ENCODE measurements at regions not wholly inside any gene's neighbourhood (a gene's known extent, or its start where the extent isn't known, plus 50 kb on each side); places are given as distances from the start of the nearest gene placed in this dataset.
"Not testable (repeated sequence)": the region's sequence is repeated elsewhere in the genome, so short reads cannot be mapped to it uniquely, and the experiment has no call there.

- no peak for DNase-seq (ENCODE audit: low spot score)
These were observed 407.6 kb downstream of the RAB38 start for GRCh38 chr11:87767615-87768014.

- DNase-seq (ENCODE audit: low spot score), result not testable (repeated sequence)
These were observed 411.2 kb downstream of the RAB38 start for GRCh38 chr11:87764075-87764474.

GRCh38 chr11:87754685-87755084 is 420.6 kb downstream of the RAB38 start:
- DNase-seq (ENCODE audit: low spot score), result no peak

DNA sequence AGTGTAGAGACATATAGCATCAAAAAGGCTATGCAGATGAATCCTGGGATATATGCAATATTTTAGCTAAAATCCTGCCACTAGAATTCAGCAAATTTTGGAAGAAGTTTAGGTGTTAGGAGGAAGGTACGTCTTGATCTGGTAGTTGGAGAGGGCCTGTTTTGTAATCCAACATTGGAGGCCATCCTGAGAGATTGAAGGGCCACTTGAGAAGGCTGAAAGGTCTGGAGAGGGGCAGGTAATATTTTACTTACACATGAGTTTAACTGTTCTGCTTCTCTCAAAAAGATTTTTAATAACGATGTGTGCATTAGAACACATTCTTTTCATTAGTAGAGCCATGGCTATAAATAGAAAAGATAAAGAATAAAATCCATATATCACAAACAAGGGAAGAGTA is 422.1 kb downstream of the RAB38 start:
- DNase-seq (ENCODE audit: low spot score), result no peak

DNA sequence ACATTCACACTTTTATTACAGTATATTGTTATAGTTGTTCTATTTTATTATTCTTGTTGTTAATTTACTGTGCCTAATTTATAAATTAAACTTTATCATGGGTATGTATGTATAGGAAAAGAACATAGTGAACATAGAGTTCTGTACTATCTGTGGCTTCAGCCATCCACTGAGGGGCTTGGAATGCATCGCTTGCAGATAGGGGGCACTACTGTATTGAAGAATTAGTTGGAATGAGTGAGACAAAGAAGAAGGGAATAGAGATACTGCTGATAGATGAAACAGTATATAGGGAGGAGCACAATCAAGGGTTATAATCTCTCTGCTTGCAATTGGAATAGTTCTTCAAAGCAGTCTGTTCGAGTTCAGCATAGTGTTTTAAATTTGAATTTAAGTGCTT is 432.2 kb downstream of the RAB38 start:
- DNase-seq (ENCODE audit: low spot score), result no peak

GRCh38 chr11:87740968-87741367 is 434.3 kb downstream of the RAB38 start:
- no peak for DNase-seq (ENCODE audit: low spot score)

- DNase-seq (ENCODE audit: low spot score), result no peak
These were observed 434.8 kb downstream of the RAB38 start for GRCh38 chr11:87740451-87740850.

GRCh38 chr11:87739766-87740165 is 435.5 kb downstream of the RAB38 start:
- DNase-seq (ENCODE audit: low spot score), result no peak

- DNase-seq (ENCODE audit: low spot score), result no peak
These were observed 436.0 kb downstream of the RAB38 start for GRCh38 chr11:87739261-87739660.

- no peak for DNase-seq (ENCODE audit: low spot score)
These were observed 438.3 kb downstream of the RAB38 start for GRCh38 chr11:87736928-87737327.

DNA sequence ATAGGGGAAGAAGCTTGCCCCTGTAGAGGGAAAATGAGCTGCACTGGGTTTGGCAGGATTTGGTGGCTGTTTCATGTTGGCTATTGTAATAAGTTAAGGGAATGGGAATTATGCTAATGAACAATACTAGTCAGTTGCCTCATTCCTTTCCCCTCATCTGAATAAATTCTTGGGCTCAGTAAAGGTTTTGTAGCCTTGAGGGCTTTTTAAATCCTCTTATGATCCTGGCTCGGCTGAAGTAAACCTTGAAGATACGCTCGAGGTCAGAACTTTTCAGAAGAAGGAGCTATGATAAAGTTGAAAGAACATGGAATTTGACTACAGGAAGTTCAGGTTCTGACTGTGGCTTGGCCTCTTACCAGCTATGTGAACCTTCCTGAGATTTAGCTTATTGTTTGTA is 448.7 kb downstream of the RAB38 start:
- no peak for DNase-seq (ENCODE audit: low spot score)

GRCh38 chr11:87724358-87724757 is 450.9 kb downstream of the RAB38 start:
- DNase-seq (ENCODE audit: low spot score), result no peak

DNA sequence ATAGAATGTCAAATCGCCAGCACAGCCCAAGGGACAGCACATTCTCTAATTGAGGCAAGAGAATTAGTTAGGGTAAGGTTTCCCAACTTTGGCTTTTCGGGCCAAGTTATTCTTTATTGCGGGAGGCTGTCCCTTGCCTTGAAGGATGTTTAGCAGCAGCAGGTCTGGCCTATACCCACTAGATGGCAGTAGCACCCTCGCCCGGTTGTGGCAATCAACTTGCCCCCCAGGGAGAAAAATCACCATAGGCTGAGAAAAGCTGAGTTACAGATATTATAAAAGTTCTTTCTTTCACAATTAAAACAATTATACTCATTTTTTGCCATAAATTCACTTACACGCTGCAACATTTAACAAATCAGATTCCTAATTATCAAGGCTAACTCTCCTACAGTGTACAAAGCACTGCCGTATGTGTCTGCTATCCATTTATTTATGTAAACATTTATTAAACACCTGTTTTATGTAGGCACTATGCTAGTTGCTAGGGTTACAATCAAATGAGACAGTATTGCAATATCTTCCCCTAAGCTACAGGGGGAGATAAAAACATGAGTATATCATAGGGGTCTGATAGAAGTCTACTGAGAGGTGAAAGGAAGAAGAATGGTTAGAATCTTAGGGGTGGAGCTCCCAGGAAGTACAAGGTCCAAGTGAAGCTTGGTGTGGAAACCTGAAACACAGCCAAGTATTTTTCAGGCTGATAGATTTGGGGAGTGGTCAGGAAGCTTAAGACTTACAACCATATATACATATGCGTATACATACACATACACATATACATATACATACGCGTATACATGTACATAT is 452.3 kb downstream of the RAB38 start:
- DNase-seq (ENCODE audit: low spot score), result peak; percentile 37

- no peak for DNase-seq (ENCODE audit: low spot score)
These were observed 455.7 kb downstream of the RAB38 start for GRCh38 chr11:87719326-87720073.

- DNase-seq (ENCODE audit: low spot score), result no peak
These were observed 462.4 kb downstream of the RAB38 start for GRCh38 chr11:87712802-87713202.

- no peak for DNase-seq (ENCODE audit: low spot score)
These were observed 462.9 kb downstream of the RAB38 start for GRCh38 chr11:87712391-87712790.

GRCh38 chr11:87703589-87703988 is 471.7 kb downstream of the RAB38 start:
- not testable (repeated sequence) for DNase-seq (ENCODE audit: low spot score)

DNA sequence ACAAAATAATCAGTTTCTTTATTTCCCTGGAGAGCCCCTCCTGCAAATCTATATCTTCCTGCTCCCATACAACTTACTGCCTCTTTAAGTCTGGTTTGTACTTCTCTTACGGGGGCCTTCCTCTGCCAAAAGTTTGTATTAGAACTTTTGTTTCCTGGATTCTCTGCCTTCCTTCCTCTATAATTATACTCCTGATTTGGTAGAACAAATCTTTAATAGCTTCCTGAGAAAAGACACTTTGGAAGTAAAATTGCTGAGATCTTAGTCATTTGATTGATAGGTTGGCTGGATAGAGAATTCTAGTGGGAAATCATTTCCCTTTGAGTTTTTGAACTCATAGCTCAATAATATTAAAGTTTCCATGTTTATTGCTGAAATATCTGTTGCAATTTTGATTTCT is 499.2 kb downstream of the RAB38 start:
- no peak for DNase-seq (ENCODE audit: low spot score)

- no peak for DNase-seq (ENCODE audit: low spot score)
These were observed 508.5 kb downstream of the RAB38 start for GRCh38 chr11:87666730-87667129.

DNA sequence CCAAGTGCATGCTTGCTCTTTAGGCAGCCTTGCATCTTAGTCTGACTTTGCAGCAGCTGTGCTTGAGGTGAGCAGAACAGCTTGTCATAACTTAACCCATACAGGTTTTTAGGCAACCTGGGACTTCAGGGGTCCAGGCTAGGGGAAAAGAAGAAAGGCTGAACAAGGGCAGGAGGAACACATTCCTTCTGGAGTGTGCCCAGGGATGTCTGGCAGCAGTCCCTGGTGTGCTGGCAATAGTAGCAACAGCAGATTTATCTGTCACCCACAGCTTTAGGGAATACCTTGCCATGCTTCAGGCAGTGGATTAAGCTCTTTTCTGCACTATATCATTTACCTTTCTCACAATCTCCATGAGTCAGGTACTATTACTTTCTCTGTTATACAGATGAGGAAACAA is 513.0 kb downstream of the RAB38 start:
- DNase-seq (ENCODE audit: low spot score), result no peak

DNA sequence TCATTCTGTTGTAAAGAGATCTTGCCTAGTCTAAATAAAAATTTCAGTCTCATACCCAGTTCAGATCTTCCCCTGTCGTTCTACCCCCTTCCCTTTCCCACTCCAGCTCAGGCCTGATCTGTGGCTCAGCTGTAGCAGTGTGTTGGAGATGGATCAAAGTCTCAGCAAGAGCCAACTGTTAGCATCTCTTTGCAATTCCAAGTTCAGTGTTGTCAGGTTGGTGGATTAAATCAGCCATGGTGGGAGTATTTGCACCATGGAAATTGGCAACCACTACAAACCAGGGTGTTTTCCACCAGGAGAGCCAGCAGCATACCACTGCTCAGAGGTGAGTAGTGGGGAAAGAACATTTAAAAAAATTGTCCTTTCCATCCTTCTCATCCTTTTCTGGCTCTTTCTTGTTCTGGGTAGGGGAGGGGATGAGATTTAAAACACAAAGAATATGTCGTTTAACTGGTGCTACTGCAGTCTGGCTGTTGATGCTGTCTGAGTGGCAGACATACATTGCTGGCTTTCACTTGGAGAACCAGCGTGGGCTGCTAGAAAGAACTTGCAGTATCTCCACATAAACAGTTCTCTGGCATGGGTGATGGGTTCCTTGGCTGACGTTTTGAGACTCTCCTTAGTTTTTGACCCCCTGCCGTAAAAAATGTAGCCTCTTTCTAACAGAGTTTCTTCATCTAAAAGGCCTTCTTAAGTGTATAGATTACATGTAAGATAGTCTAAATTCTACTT is 514.1 kb downstream of the RAB38 start:
- no peak for DNase-seq (ENCODE audit: low spot score)

- DNase-seq (ENCODE audit: low spot score), result no peak
These were observed 515.4 kb downstream of the RAB38 start for GRCh38 chr11:87659807-87660206.

- DNase-seq (ENCODE audit: low spot score), result no peak
These were observed 529.6 kb downstream of the RAB38 start for GRCh38 chr11:87645626-87646025.

Data from AG08395 (cell line).